ENCODE measurements at regions not wholly inside any gene's neighbourhood (a gene's known extent, or its start where the extent isn't known, plus 50 kb on each side); places are given as distances from the start of the nearest gene placed in this dataset.

DNA sequence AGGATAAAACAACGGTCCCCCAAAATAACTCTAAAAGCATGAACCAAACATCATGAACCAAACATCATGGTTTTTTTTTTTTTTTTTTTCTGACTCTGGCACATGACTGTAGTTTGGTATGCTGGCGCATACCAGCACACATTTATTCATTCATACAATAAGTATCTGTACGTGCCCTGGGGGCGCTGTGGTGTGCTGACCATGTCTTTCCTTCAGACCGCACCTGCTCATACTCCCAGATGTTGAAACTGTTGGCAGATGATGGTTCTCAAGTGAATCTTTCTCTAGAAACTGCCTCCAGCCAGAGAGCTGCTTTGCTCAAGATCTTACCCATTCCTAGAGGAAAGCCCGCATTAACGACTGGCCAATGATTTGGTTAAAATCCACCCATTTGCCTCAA lies 114.7 kb upstream of the ANKRD30A start:
- TF ChIP-seq CHD1 (IDR thresholded peaks at IDR 0.05; ENCODE audit: low read depth, low read length) (no peak), POLR2A (IDR thresholded peaks at IDR 0.05; ENCODE audit: low read depth, low read length) (no peak), MAFK (IDR thresholded peaks at IDR 0.05; ENCODE audit: low read depth, low read length) (no peak), NFE2L2 (IDR thresholded peaks at IDR 0.05; ENCODE audit: low read depth, low read length) (no peak), CEBPB (IDR thresholded peaks at IDR 0.05; ENCODE audit: low read depth, low read length) (no peak), MAZ (IDR thresholded peaks at IDR 0.05; ENCODE audit: borderline replicate concordance, low read depth, low read length) (no peak), RFX5 (IDR thresholded peaks at IDR 0.05; ENCODE audit: low read depth, low read length) (no peak), FOS (IDR thresholded peaks at IDR 0.05; ENCODE audit: low read depth, low read length) (no peak), BHLHE40 (IDR thresholded peaks at IDR 0.05; ENCODE audit: low read depth, low read length) (no peak), MXI1 (IDR thresholded peaks at IDR 0.05; ENCODE audit: borderline replicate concordance, low read depth, low read length) (no peak), SMC3 (IDR thresholded peaks at IDR 0.05; ENCODE audit: low read depth, low read length) (no peak), RAD21 (IDR thresholded peaks at IDR 0.05; ENCODE audit: low read length) (no peak)
- TF ChIP-seq, protein P1, sequence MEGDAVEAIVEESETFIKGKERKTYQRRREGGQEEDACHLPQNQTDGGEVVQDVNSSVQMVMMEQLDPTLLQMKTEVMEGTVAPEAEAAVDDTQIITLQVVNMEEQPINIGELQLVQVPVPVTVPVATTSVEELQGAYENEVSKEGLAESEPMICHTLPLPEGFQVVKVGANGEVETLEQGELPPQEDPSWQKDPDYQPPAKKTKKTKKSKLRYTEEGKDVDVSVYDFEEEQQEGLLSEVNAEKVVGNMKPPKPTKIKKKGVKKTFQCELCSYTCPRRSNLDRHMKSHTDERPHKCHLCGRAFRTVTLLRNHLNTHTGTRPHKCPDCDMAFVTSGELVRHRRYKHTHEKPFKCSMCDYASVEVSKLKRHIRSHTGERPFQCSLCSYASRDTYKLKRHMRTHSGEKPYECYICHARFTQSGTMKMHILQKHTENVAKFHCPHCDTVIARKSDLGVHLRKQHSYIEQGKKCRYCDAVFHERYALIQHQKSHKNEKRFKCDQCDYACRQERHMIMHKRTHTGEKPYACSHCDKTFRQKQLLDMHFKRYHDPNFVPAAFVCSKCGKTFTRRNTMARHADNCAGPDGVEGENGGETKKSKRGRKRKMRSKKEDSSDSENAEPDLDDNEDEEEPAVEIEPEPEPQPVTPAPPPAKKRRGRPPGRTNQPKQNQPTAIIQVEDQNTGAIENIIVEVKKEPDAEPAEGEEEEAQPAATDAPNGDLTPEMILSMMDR (conservative IDR thresholded peaks at IDR 0.05; ENCODE audit: low read depth, low read length): no peak
- TF ChIP-seq, protein P2, sequence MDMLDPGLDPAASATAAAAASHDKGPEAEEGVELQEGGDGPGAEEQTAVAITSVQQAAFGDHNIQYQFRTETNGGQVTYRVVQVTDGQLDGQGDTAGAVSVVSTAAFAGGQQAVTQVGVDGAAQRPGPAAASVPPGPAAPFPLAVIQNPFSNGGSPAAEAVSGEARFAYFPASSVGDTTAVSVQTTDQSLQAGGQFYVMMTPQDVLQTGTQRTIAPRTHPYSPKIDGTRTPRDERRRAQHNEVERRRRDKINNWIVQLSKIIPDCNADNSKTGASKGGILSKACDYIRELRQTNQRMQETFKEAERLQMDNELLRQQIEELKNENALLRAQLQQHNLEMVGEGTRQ (IDR thresholded peaks at IDR 0.05; ENCODE audit: low read depth, low read length): no peak

All from IMR-90 (cell line).